Osteoblast (primary cell): ENCODE measurements at regions not wholly inside any gene's neighbourhood (a gene's known extent, or its start where the extent isn't known, plus 50 kb on each side); places are given as distances from the start of the nearest gene placed in this dataset.

Source experiments
- DNase-seq: peaks from one replicate; pipeline ENCODE4 v3.0.0; 2011; ENCODE audit warnings: low spot score, mixed read lengths; ENCODE audit not compliant: insufficient read length; ENCODE audit errors: missing footprints
- H2AFZ ChIP-seq: 2 replicates; pipeline ENCODE4 v1.6.0; 2011; ENCODE audit warnings: mild to moderate bottlenecking, low read length
- H3K27ac ChIP-seq: 2 replicates; pipeline ENCODE4 v1.5.1; 2011; ENCODE audit warnings: mild to moderate bottlenecking, low read depth, low read length, moderate library complexity
- H3K27me3 ChIP-seq: 2 replicates; pipeline ENCODE4 v1.6.0; 2012; ENCODE audit warnings: mild to moderate bottlenecking, control low read depth, inconsistent platforms, low read length, moderate library complexity; ENCODE audit not compliant: insufficient read depth
- H3K36me3 ChIP-seq: 2 replicates; pipeline ENCODE4 v1.5.1; 2011; ENCODE audit warnings: mild to moderate bottlenecking, low read length, control low read depth, moderate library complexity; ENCODE audit not compliant: insufficient read depth
- H3K4me1 ChIP-seq: 2 replicates; pipeline ENCODE4 v1.5.1; 2011; ENCODE audit warnings: mild to moderate bottlenecking, low read length, control low read depth, moderate library complexity; ENCODE audit not compliant: insufficient read depth
- H3K4me2 ChIP-seq: 2 replicates; pipeline ENCODE4 v1.6.0; 2011; ENCODE audit warnings: mild to moderate bottlenecking, low read length; ENCODE audit not compliant: insufficient read depth
- H3K4me3 ChIP-seq: fragments of 200-600 bp; sonication (generic); 3 replicates; pipeline ENCODE4 v1.5.1; 2012; ENCODE audit warnings: mild to moderate bottlenecking, low read length, inconsistent platforms; ENCODE audit not compliant: insufficient read depth
- H3K79me2 ChIP-seq: 2 replicates; pipeline ENCODE4 v1.6.0; 2012; ENCODE audit warnings: mild to moderate bottlenecking, low read length, control low read depth, inconsistent platforms; ENCODE audit not compliant: insufficient read depth
- H3K9me3 ChIP-seq: 2 replicates; pipeline ENCODE4 v1.5.1; 2011; ENCODE audit warnings: low read depth, low read length, control low read depth
- H4K20me1 ChIP-seq: 2 replicates; pipeline ENCODE4 v1.6.0; 2012; ENCODE audit warnings: mild to moderate bottlenecking, low read length, control low read depth; ENCODE audit not compliant: insufficient read depth
- CTCF ChIP-seq: IDR thresholded peaks from 2 replicates; pipeline ENCODE4 v1.5.1; 2011; ENCODE audit warnings: mild to moderate bottlenecking, low read depth, low read length, moderate library complexity; ENCODE audit errors: extremely low read depth

GRCh38 chr17:55629995-55630394 lies 92.7 kb downstream of the TMEM100 start:
- H4K20me1 ChIP-seq: no peaks in the 10 kb centered on the region
- no peak overlapping the region for H2AFZ ChIP-seq
- no peak overlapping the region for H3K27ac ChIP-seq
- no peaks in the 10 kb centered on the region for H3K79me2 ChIP-seq
- H3K27me3 ChIP-seq: no peaks in the 10 kb centered on the region
- no peaks in the 10 kb centered on the region for H3K9me3 ChIP-seq
- H3K4me2 ChIP-seq: no peak overlapping the region
- no peak for DNase-seq
- H3K4me1 ChIP-seq: no peaks in the 10 kb centered on the region
- TF ChIP-seq CTCF: no peak
- no peak overlapping the region for H3K4me3 ChIP-seq
- H3K36me3 ChIP-seq: no peaks in the 10 kb centered on the region

- no peak overlapping the region for H2AFZ ChIP-seq
- no peak for TF ChIP-seq CTCF
- H3K27ac ChIP-seq: no peak overlapping the region
- H3K4me1 ChIP-seq: no peaks in the 10 kb centered on the region
- H3K27me3 ChIP-seq: no peaks in the 10 kb centered on the region
- no peaks in the 10 kb centered on the region for H4K20me1 ChIP-seq
- H3K9me3 ChIP-seq: no peaks in the 10 kb centered on the region
- no peaks in the 10 kb centered on the region for H3K36me3 ChIP-seq
- H3K79me2 ChIP-seq: no peaks in the 10 kb centered on the region
- no peak overlapping the region for H3K4me3 ChIP-seq
- no peak for DNase-seq
- peak overlapping the region; percentile 49 for H3K4me2 ChIP-seq
Measured at GRCh38 chr17:55625521-55625920, 97.1 kb downstream of the TMEM100 start.

GRCh38 chr17:55624772-55625433 lies 97.8 kb downstream of the TMEM100 start:
- Histone ChIP-seq H2AFZ (peak overlapping the region; percentile 22), H3K4me1 (no peaks in the 10 kb centered on the region), H4K20me1 (no peaks in the 10 kb centered on the region), H3K79me2 (no peaks in the 10 kb centered on the region), H3K27me3 (no peaks in the 10 kb centered on the region), H3K9me3 (no peaks in the 10 kb centered on the region), H3K4me2 (peak overlapping the region; percentile 49), H3K27ac (no peak overlapping the region), H3K36me3 (no peaks in the 10 kb centered on the region), H3K4me3 (no peak overlapping the region)
- no peak for TF ChIP-seq CTCF
- DNase-seq: peak; percentile 25

- Histone ChIP-seq H3K4me1 (no peaks in the 10 kb centered on the region), H2AFZ (no peak overlapping the region), H3K4me3 (no peak overlapping the region), H3K4me2 (no peak overlapping the region), H4K20me1 (no peaks in the 10 kb centered on the region), H3K36me3 (no peaks in the 10 kb centered on the region), H3K79me2 (no peaks in the 10 kb centered on the region), H3K9me3 (no peaks in the 10 kb centered on the region), H3K27ac (no peak overlapping the region), H3K27me3 (no peaks in the 10 kb centered on the region)
- peak; percentile 9 for DNase-seq
- no peak for TF ChIP-seq CTCF
Measured at GRCh38 chr17:55622547-55622946, 100.1 kb downstream of the TMEM100 start.
